ENCODE measurements at regions not wholly inside any gene's neighbourhood (a gene's known extent, or its start where the extent isn't known, plus 50 kb on each side); places are given as distances from the start of the nearest gene placed in this dataset.

DNA sequence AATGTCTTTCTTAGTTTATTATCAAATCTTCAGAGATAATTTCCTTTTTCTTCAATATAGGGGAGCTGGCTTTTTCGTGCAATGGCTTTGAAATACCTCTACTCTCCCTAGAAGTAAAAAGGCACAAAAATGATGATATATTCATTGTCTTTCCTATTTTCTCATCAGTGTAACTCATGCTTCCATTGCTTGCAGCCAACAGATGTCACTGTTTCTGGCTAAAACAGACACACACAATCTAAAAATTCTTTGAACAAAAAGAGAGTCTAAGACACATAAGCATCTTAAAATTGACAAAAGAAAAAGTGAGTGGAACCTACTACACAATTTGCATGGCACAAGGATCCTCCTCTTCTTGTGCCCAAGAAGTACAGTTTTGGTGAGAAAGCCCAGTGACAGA lies 448.7 kb upstream of the VRK2 start:
- TF ChIP-seq, protein P1, sequence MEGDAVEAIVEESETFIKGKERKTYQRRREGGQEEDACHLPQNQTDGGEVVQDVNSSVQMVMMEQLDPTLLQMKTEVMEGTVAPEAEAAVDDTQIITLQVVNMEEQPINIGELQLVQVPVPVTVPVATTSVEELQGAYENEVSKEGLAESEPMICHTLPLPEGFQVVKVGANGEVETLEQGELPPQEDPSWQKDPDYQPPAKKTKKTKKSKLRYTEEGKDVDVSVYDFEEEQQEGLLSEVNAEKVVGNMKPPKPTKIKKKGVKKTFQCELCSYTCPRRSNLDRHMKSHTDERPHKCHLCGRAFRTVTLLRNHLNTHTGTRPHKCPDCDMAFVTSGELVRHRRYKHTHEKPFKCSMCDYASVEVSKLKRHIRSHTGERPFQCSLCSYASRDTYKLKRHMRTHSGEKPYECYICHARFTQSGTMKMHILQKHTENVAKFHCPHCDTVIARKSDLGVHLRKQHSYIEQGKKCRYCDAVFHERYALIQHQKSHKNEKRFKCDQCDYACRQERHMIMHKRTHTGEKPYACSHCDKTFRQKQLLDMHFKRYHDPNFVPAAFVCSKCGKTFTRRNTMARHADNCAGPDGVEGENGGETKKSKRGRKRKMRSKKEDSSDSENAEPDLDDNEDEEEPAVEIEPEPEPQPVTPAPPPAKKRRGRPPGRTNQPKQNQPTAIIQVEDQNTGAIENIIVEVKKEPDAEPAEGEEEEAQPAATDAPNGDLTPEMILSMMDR (IDR thresholded peaks at IDR 0.05): no peak
- TF ChIP-seq POLR2AphosphoS5 (IDR thresholded peaks at IDR 0.05; ENCODE audit: low read depth, low read length): no peak
- TF ChIP-seq REST (IDR thresholded peaks at IDR 0.05; ENCODE audit: insufficient read depth in 1 of 2, low read depth in 2 of 2, low read length in 1 of 2): no peak
- no peak for TF ChIP-seq SIN3A (IDR thresholded peaks at IDR 0.05; ENCODE audit: borderline replicate concordance, insufficient read depth, low read depth, low read length)
- no peak for TF ChIP-seq TCF7L2 (IDR thresholded peaks at IDR 0.05; ENCODE audit: low read depth, low read length)

Data from Panc1 (cell line).